B cell (primary cell): ENCODE measurements at regions not wholly inside any gene's neighbourhood (a gene's known extent, or its start where the extent isn't known, plus 50 kb on each side); places are given as distances from the start of the nearest gene placed in this dataset.

Experiments used
- ATAC-seq: fragments of 200-7000 bp; cut with Tn5 transposase; one replicate; pipeline ENCODE4 v1.10.0; 2021; ENCODE audit warnings: low read depth, mild to moderate bottlenecking, moderate number of reproducible peaks, moderate library complexity
- CTCF ChIA-PET: fragments of 350-600 bp; sonication (Branson Sonifier 250); formaldehyde crosslinking; loops from one replicate; lab custom pipeline; 2021; ENCODE audit warnings: antibody characterized with exemption, inconsistent platforms; lab: Charles Lee
- POLR2A ChIA-PET: fragments of 350-600 bp; sonication (Branson Sonifier 250); formaldehyde crosslinking; loops from one replicate; lab custom pipeline; 2021; ENCODE audit warnings: antibody characterized with exemption; lab: Charles Lee
- DNase-seq: peaks from one replicate; pipeline ENCODE4 v3.0.0; 2013
- H2AFZ ChIP-seq: 2 replicates; pipeline ENCODE4 v1.6.1; 2012; ENCODE audit warnings: mild to moderate bottlenecking, low read depth, low read length; ENCODE audit not compliant: insufficient read depth, poor library complexity, severe bottlenecking
- H3K27ac ChIP-seq, 2 donors: 1 replicate in 1 of 2; 2 replicates in 1 of 2; pipeline ENCODE4 v1.5.1; 2012 to 2013; ENCODE audit warnings: low read length in 2 of 2, mild to moderate bottlenecking in 2 of 2, moderate library complexity in 1 of 2
- H3K27me3 ChIP-seq, 4 experiments: fragments of 200-600 bp in 1 of 4; sonication (generic) in 1 of 4; replicated peaks in 1 of 4; 1 replicate in 2 of 4; 2 replicates in 2 of 4; pipeline versions ENCODE4 v1.6.1 to v1.7.0; 2013 to 2016; ENCODE audit warnings: low read length in 3 of 4, mild to moderate bottlenecking in 2 of 4, mixed read lengths in 1 of 4, moderate library complexity in 1 of 4; ENCODE audit not compliant: insufficient read depth in 4 of 4, control insufficient read depth in 3 of 4; ENCODE audit errors: control extremely low read depth in 1 of 4
- H3K36me3 ChIP-seq, 2 experiments: replicated peaks in 1 of 2; 1 replicate in 1 of 2; 2 replicates in 1 of 2; pipeline versions ENCODE4 v1.6.1 to v1.7.1; 2013; ENCODE audit warnings: low read length in 1 of 2; ENCODE audit not compliant: insufficient read depth in 2 of 2, control insufficient read depth in 1 of 2; ENCODE audit errors: control extremely low read depth in 1 of 2, extremely low read depth in 1 of 2
- H3K4me1 ChIP-seq, 2 donors: fragments of 200-600 bp in 1 of 2; sonication (generic) in 1 of 2; 1 replicate in 1 of 2; 2 replicates in 1 of 2; pipeline versions ENCODE4 v1.5.1 to v1.6.1; 2013 to 2017; ENCODE audit warnings: low read length in 2 of 2; ENCODE audit not compliant: control insufficient read depth in 2 of 2, insufficient read depth in 2 of 2
- H3K4me2 ChIP-seq: replicated peaks from 2 replicates; pipeline ENCODE3; 2012; ENCODE audit warnings: mild to moderate bottlenecking, low read depth, low read length; ENCODE audit not compliant: poor library complexity, severe bottlenecking
- H3K4me3 ChIP-seq, 5 experiments: fragments of 200-600 bp in 1 of 5; sonication (generic) in 1 of 5; 1 replicate in 3 of 5; 2 replicates in 2 of 5; pipeline versions ENCODE4 v1.5.1 to v1.7.0; 2011 to 2016; ENCODE audit warnings: low read length in 4 of 5, mild to moderate bottlenecking in 4 of 5, low read depth in 2 of 5, control low read depth in 1 of 5, moderate library complexity in 1 of 5; ENCODE audit not compliant: insufficient read depth in 1 of 5; ENCODE audit errors: control extremely low read depth in 1 of 5, extremely low read depth in 1 of 5
- H3K79me2 ChIP-seq: fragments of 200-600 bp; sonication (generic); one replicate; pipeline ENCODE4 v1.6.0; 2016; ENCODE audit warnings: low read length; ENCODE audit not compliant: control insufficient read depth, insufficient read depth
- H3K9ac ChIP-seq: fragments of 200-600 bp; sonication (generic); 2 replicates; pipeline ENCODE4 v1.6.1; 2017; ENCODE audit warnings: mild to moderate bottlenecking, low read length, moderate library complexity
- H3K9me3 ChIP-seq, 3 donors: one replicate each; pipeline versions ENCODE4 v1.6.1 to v1.7.1; 2013; ENCODE audit warnings: low read length in 2 of 3; ENCODE audit not compliant: control insufficient read depth in 2 of 3, insufficient read depth in 1 of 3; ENCODE audit errors: control extremely low read depth in 1 of 3
- H4K20me1 ChIP-seq: 2 replicates; pipeline ENCODE4 v1.6.0; 2012; ENCODE audit warnings: mild to moderate bottlenecking, low read length; ENCODE audit not compliant: insufficient read depth, control insufficient read depth, poor library complexity, severe bottlenecking
- H3K27ac Mint-ChIP-seq: one replicate; pipeline ENCODE4 v1.8.0; 2021; ENCODE audit warnings: mixed read lengths
- H3K27me3 Mint-ChIP-seq: one replicate; pipeline ENCODE4 v1.8.0; 2021; ENCODE audit warnings: mixed read lengths
- H3K4me1 Mint-ChIP-seq: one replicate; pipeline ENCODE4 v1.8.0; 2021; ENCODE audit warnings: mixed read lengths
- H3K4me3 Mint-ChIP-seq: one replicate; pipeline ENCODE4 v1.8.0; 2021; ENCODE audit warnings: mixed read lengths
- H3K9me3 Mint-ChIP-seq: one replicate; pipeline ENCODE4 v1.8.0; 2022; ENCODE audit warnings: mixed read lengths; ENCODE audit not compliant: insufficient read depth
- EZH2 ChIP-seq: IDR thresholded peaks from 2 replicates; pipeline ENCODE4 v1.6.1; 2012; ENCODE audit warnings: borderline replicate concordance, low read depth, mild to moderate bottlenecking, moderate library complexity, low read length; ENCODE audit not compliant: insufficient read depth, poor library complexity, severe bottlenecking
- WGBS: methylation state at CpG from one replicate; pipeline ENCODE4 v1.1.5; 2013; ENCODE audit warnings: missing lambda C conversion rate; ENCODE audit not compliant: insufficient coverage; 5-methylcytosine and 5-hydroxymethylcytosine counted together
- intact Hi-C: fragments of 100-400 bp; cut with micrococcal nuclease; formaldehyde crosslinking; loops from one replicate; pipeline ENCODE4 v1.10.0; 2022
- TF ChIP-seq, protein P1 (sequence below): fragments of 200-600 bp; IDR thresholded peaks from one replicate; pipeline ENCODE4 v1.8.0; 2022; ENCODE audit warnings: antibody characterized with exemption, mild to moderate bottlenecking

DNA sequence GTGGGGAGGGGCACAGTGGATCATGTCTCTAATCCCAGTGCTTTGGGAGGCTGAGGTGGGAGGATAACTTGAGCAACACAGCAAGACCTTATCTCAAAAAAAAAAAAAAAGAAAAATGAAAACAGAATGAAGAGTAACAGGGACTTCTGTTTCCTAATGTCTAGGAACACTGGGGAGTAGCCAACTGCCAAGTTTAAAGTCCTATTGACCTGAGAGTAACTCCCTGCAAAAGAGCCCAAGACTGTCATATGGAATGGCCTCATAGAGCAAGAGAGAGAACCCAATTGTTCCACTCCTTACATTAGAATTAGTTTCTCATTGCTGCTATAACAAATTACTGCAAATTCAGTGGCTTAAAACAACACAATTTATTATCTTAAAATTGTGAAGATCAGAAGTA lies 881.4 kb upstream of the ROBO1 start:
- ChIA-PET CTCF (no interaction called here), POLR2A (no interaction called here)

DNA sequence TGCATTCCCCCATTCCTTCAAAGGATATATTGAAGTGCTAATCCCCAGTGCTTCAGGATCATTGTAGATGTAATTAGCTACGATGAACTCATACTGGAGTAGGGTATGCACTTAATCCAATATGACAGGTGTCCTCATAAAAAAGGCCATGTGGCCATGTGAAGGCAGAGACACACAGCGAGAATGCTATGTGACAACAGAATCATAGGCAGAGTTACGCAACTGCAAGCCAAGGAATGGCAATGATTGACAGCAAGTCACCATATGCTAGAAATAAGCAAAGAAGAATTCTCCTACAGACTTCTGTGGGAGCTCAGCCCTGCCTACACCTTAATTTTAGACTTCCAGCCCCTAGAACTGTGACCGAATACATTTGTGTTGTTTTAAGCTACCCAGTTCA lies 875.6 kb upstream of the ROBO1 start:
- H3K9me3 Mint-ChIP-seq: peaks cover 6% of the 10 kb centered on the region
- no peak overlapping the region for H3K27ac Mint-ChIP-seq
- 89% methylated on average over 3 of the region's 4 CpGs for WGBS

More for the DNA sequence above, 881.4 kb upstream of the ROBO1 start:
- Histone ChIP-seq H3K4me1 (no peaks in the 10 kb centered on the region), H3K4me3 (no peak overlapping the region), H4K20me1 (no peaks in the 10 kb centered on the region), H3K79me2 (no peaks in the 10 kb centered on the region), H3K4me2 (no peak overlapping the region), H2AFZ (no peak overlapping the region), H3K27me3 (no peaks in the 10 kb centered on the region), H3K27ac (no peak overlapping the region), H3K36me3 (no peaks in the 10 kb centered on the region), H3K9ac (no peak overlapping the region), H3K9me3 (peaks cover 0 to 5% (median 0%) of the 10 kb centered on the region in 3 donors)
- Mint-ChIP-seq H3K27me3 (no peaks in the 10 kb centered on the region), H3K27ac (no peak overlapping the region), H3K4me1 (no peaks in the 10 kb centered on the region), H3K4me3 (no peak overlapping the region), H3K9me3 (peaks cover 5% of the 10 kb centered on the region)
- intact Hi-C loops: no loop called here
- ATAC-seq (no peak), DNase-seq (no peak)
- TF ChIP-seq EZH2: no peak
- TF ChIP-seq, protein P1, sequence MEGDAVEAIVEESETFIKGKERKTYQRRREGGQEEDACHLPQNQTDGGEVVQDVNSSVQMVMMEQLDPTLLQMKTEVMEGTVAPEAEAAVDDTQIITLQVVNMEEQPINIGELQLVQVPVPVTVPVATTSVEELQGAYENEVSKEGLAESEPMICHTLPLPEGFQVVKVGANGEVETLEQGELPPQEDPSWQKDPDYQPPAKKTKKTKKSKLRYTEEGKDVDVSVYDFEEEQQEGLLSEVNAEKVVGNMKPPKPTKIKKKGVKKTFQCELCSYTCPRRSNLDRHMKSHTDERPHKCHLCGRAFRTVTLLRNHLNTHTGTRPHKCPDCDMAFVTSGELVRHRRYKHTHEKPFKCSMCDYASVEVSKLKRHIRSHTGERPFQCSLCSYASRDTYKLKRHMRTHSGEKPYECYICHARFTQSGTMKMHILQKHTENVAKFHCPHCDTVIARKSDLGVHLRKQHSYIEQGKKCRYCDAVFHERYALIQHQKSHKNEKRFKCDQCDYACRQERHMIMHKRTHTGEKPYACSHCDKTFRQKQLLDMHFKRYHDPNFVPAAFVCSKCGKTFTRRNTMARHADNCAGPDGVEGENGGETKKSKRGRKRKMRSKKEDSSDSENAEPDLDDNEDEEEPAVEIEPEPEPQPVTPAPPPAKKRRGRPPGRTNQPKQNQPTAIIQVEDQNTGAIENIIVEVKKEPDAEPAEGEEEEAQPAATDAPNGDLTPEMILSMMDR: no peak

More for the DNA sequence above, 875.6 kb upstream of the ROBO1 start:
- no peak overlapping the region for H2AFZ ChIP-seq
- DNase-seq: no peak
- no peaks in the 10 kb centered on the region for H3K27me3 ChIP-seq
- no peak for ATAC-seq
- H3K4me3 ChIP-seq: no peak overlapping the region
- ChIA-PET POLR2A (no interaction called here), CTCF (no interaction called here)
- H4K20me1 ChIP-seq: no peaks in the 10 kb centered on the region
- H3K4me2 ChIP-seq: no peak overlapping the region
- TF ChIP-seq, protein P1: no peak
- no peak for TF ChIP-seq EZH2
- H3K4me3 Mint-ChIP-seq: no peak overlapping the region
- no peak overlapping the region for H3K27ac ChIP-seq
- intact Hi-C loops: no loop called here
- no peaks in the 10 kb centered on the region for H3K27me3 Mint-ChIP-seq
- no peaks in the 10 kb centered on the region for H3K79me2 ChIP-seq
- H3K9me3 ChIP-seq: peaks cover 0 to 2% (median 0%) of the 10 kb centered on the region in 3 donors
- H3K4me1 ChIP-seq: no peaks in the 10 kb centered on the region
- H3K36me3 ChIP-seq: no peaks in the 10 kb centered on the region
- H3K9ac ChIP-seq: no peak overlapping the region
- H3K4me1 Mint-ChIP-seq: no peaks in the 10 kb centered on the region
